K562 (cell line): ENCODE measurements at regions not wholly inside any gene's neighbourhood (a gene's known extent, or its start where the extent isn't known, plus 50 kb on each side); places are given as distances from the start of the nearest gene placed in this dataset.

Experiments used
- ATAC-seq: fragments of 200-7000 bp; cut with Tn5 transposase; 3 replicates; pipeline ENCODE4 v1.9.1; 2020; ENCODE audit warnings: moderate library complexity
- BruUV-seq: library from RNA; stranded (reverse); fragments of 400-500 nt; replicated peaks from 2 replicates; lab custom pipeline; 2021; lab: Mats Ljungman, UMichigan
- CTCF ChIA-PET: fragments of 300-600 bp; formaldehyde crosslinking; extraction: SDS; loops from one replicate; lab custom pipeline; 2021; ENCODE audit warnings: low intra/inter-chr PET ratio; lab: Yijun Ruan, JAX
- POLR2A ChIA-PET: fragments of 300-600, 350-650 bp; sonication (Branson Sonifier 250); formaldehyde crosslinking; extraction: SDS; loops from one replicate; lab custom pipeline; 2021; ENCODE audit warnings: antibody characterized with exemption, inconsistent platforms; lab: Yijun Ruan, JAX
- DNase-seq, 4 experiments: peaks; one replicate each; pipeline versions ENCODE4 v3.0.0 to v3.0.0-alpha.2; 2011 to 2018; ENCODE audit warnings: low spot score in 3 of 4, mixed read lengths in 3 of 4; ENCODE audit errors: extremely low read depth in 1 of 4
- FAIRE-seq: peaks from 2 replicates; lab custom pipeline; 2011; peaks lifted over from hg19 to GRCh38; lab: Jason Lieb, UNC
- H2AFZ ChIP-seq: 2 replicates; pipeline ENCODE4 v1.6.0; 2011; ENCODE audit warnings: low read depth, low read length, control low read depth, inconsistent platforms
- H3K27ac ChIP-seq: fragments of 200-600 bp; 3 replicates; pipeline ENCODE4 v1.8.0; 2011; ENCODE audit warnings: low read depth, mild to moderate bottlenecking, control low read depth, inconsistent platforms, low read length, moderate library complexity, mixed read lengths; ENCODE audit errors: extremely low read depth
- H3K27me3 ChIP-seq, 2 experiments: fragments of 300-600 bp in 1 of 2; 2 replicates in 1 of 2; 3 replicates in 1 of 2; pipeline versions ENCODE4 v1.6.0 to v1.8.0; 2011; ENCODE audit warnings: inconsistent platforms in 2 of 2, low read length in 2 of 2, mild to moderate bottlenecking in 1 of 2, mixed read lengths in 1 of 2, moderate library complexity in 1 of 2; ENCODE audit not compliant: control insufficient read depth in 2 of 2, insufficient read depth in 2 of 2
- H3K36me3 ChIP-seq: fragments of 300-600 bp; 3 replicates; pipeline ENCODE4 v1.8.0; 2011; ENCODE audit warnings: mild to moderate bottlenecking, low read length, inconsistent platforms; ENCODE audit not compliant: control insufficient read depth, insufficient read depth
- H3K4me1 ChIP-seq, 2 experiments: fragments of 200-600 bp in 1 of 2; replicated peaks in 1 of 2; 2 replicates in 1 of 2; 3 replicates in 1 of 2; pipeline versions ENCODE4 v1.5.1 to v1.8.0; 2011; ENCODE audit warnings: inconsistent platforms in 2 of 2, low read length in 2 of 2, mild to moderate bottlenecking in 1 of 2, mixed read lengths in 1 of 2, moderate library complexity in 1 of 2; ENCODE audit not compliant: control insufficient read depth in 2 of 2, insufficient read depth in 2 of 2
- H3K4me2 ChIP-seq: 2 replicates; pipeline ENCODE4 v1.6.1; 2011; ENCODE audit warnings: low read length, control low read depth, inconsistent platforms, mixed read lengths; ENCODE audit not compliant: insufficient read depth
- H3K4me3 ChIP-seq: fragments of 200-600 bp; sonication (generic), shearing (Covaris generic); 2 replicates; pipeline ENCODE4 v1.5.1; 2016; ENCODE audit warnings: control low read depth, inconsistent platforms
- H3K79me2 ChIP-seq: fragments of 200-600 bp; 3 replicates; pipeline ENCODE4 v1.8.0; 2011; ENCODE audit warnings: low read length, inconsistent platforms; ENCODE audit not compliant: control insufficient read depth, insufficient read depth
- H3K9ac ChIP-seq, 2 experiments: 2 replicates each; pipeline versions ENCODE4 v1.6.0 to v1.6.1; 2011; ENCODE audit warnings: low read depth in 2 of 2, low read length in 2 of 2, control low read depth in 1 of 2, inconsistent platforms in 1 of 2, mild to moderate bottlenecking in 1 of 2, mixed read lengths in 1 of 2; ENCODE audit not compliant: insufficient read depth in 1 of 2
- H3K9me1 ChIP-seq: one replicate; pipeline ENCODE4 v1.6.0; 2011; ENCODE audit warnings: inconsistent platforms, mild to moderate bottlenecking, low read length, moderate library complexity; ENCODE audit not compliant: control insufficient read depth, insufficient read depth
- H3K9me3 ChIP-seq: replicated peaks from 2 replicates; pipeline ENCODE4 v1.5.1; 2011; ENCODE audit warnings: low read depth, low read length, inconsistent platforms; ENCODE audit not compliant: control insufficient read depth, insufficient read depth
- H4K20me1 ChIP-seq: replicated peaks from 2 replicates; pipeline ENCODE4 v1.6.1; 2011; ENCODE audit warnings: low read length, inconsistent platforms, mixed read lengths; ENCODE audit not compliant: control insufficient read depth, insufficient read depth
- PPARD ChIP-seq: fragments of 250-450 bp; sonication (Bioruptor Pico); IDR thresholded peaks from 2 replicates; pipeline ENCODE4 v1.8.0; 2022; ENCODE audit warnings: inconsistent platforms, mild to moderate bottlenecking, moderate library complexity
- ZBTB40 ChIP-seq, 2 experiments: fragments of 450-650 bp in 1 of 2; sonication (generic) in 1 of 2; formaldehyde crosslinking in 1 of 2; IDR thresholded peaks; 2 replicates each; pipeline versions ENCODE4 v1.7.1 to v1.9.0; 2016 to 2022; ENCODE audit warnings: inconsistent platforms in 1 of 2, mild to moderate bottlenecking in 1 of 2, missing genetic modification reagents in 1 of 2
- WGBS: fragments of 100-300 bp; shearing (Covaris generic); methylation state at CpG from one replicate; pipeline ENCODE4 v1.1.6; 2016; ENCODE audit warnings: low coverage, mixed read lengths; ENCODE audit not compliant: insufficient coverage; ENCODE audit errors: missing lambda C conversion rate; 5-methylcytosine and 5-hydroxymethylcytosine counted together
- in situ Hi-C: fragments of 300-500 bp; cut with MboI; formaldehyde crosslinking; loops from 4 replicates; pipeline ENCODE4 v1.15.0; 2018; ENCODE audit warnings: inconsistent platforms, mixed read lengths
- intact Hi-C: fragments of 100-400 bp; cut with micrococcal nuclease; formaldehyde crosslinking; loops from 2 replicates; pipeline ENCODE4 v1.14.2; 2022

GRCh38 chr3:72261566-72262564 lies 476.9 kb upstream of the PROK2 start:
- no peak overlapping the region for H3K9ac ChIP-seq
- BruUV-seq, result no TSS peak
- in situ Hi-C loops (loop anchor here (5.0 to 10.0 kb wide), 3 partner anchors 175 to 527 kb away; no protein-coding TSS in a partner anchor), intact Hi-C loops (loop anchor here (10.0 kb wide), 2 partner anchors 547 to 563 kb away; no protein-coding TSS in a partner anchor)
- H4K20me1 ChIP-seq, result no peaks in the 10 kb centered on the region
- TF ChIP-seq ZBTB40 (IDR thresholded peaks at IDR 0.05) (peak; percentile 67), ZBTB40 (CRISPR knock-in tag; IDR thresholded peaks at IDR 0.05) (no peak), PPARD (no peak)
- no peak overlapping the region for H2AFZ ChIP-seq
- H3K79me2 ChIP-seq, result no peaks in the 10 kb centered on the region
- no peak overlapping the region for H3K4me3 ChIP-seq
- no peak for FAIRE-seq
- H3K27me3 ChIP-seq, result no peaks in the 10 kb centered on the region
- H3K4me1 ChIP-seq, result peaks cover 8 to 18% of the 10 kb centered on the region in 2 experiments; a peak in 3 of 5 replicates
- no peaks in the 10 kb centered on the region for H3K36me3 ChIP-seq
- H3K9me3 ChIP-seq, result no peaks in the 10 kb centered on the region
- 30% methylated on average over 8 of the region's 8 CpGs for WGBS
- CTCF ChIA-PET, result no interaction called here
- H3K27ac ChIP-seq, result no peak overlapping the region
- no peaks in the 10 kb centered on the region for H3K9me1 ChIP-seq
- POLR2A ChIA-PET, result no interaction called here
- no peak for ATAC-seq
- no peak overlapping the region for H3K4me2 ChIP-seq
- DNase-seq, result no peak
